ENCODE measurements at regions not wholly inside any gene's neighbourhood (a gene's known extent, or its start where the extent isn't known, plus 50 kb on each side); places are given as distances from the start of the nearest gene placed in this dataset.
"Not testable (repeated sequence)": the region's sequence is repeated elsewhere in the genome, so short reads cannot be mapped to it uniquely, and the experiment has no call there.

DNA sequence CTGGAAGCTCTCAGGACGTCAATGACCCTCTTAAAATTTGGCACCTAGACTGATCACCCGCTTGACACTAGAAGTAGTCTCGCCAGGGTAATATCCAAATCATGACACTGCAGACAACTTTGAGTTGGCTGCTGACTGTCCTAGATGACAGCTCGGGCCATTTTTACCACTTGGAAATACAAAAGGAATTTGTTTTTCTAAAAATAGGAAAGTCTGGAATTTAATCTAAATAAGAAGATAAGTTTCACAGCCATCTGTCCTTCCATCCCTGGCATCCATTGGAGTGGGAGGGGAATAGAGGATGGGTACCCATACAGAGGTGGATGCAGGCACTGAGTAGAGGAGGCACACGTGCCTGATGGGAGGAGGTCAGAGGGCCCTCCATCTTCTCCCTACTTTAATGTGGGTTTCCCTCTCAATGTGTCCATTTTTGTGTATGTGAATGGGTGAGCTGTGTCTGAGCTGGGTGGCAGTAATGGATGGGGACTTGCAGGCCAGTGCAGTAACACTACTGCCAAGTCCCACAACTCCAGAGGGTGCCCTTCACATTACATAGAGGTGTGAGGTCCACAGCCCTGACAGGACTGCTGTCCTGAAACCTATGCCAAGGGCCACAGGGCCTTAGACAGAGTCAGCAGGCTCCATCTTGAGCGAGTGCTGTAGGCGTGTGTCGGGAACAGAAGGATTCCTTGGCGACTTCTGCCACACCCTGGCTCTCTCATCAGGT lies 104.8 kb upstream of the IPO9 start:
- Mint-ChIP-seq H3K4me1 (no peaks in the 10 kb centered on the region), H3K4me3 (no peak overlapping the region), H3K36me3 (no peaks in the 10 kb centered on the region), H3K27me3 (peaks cover 32% of the 10 kb centered on the region), H3K9me3 (no peaks in the 10 kb centered on the region), H3K27ac (no peak overlapping the region)
- DNase-seq, result no peak
- CTCF ChIA-PET, result interaction anchor here (0.9 to 1.8 kb wide), 4 partner anchors 15 to 166 kb away, joined by 4 to 7 read pairs (median 5); no protein-coding TSS in a partner anchor

DNA sequence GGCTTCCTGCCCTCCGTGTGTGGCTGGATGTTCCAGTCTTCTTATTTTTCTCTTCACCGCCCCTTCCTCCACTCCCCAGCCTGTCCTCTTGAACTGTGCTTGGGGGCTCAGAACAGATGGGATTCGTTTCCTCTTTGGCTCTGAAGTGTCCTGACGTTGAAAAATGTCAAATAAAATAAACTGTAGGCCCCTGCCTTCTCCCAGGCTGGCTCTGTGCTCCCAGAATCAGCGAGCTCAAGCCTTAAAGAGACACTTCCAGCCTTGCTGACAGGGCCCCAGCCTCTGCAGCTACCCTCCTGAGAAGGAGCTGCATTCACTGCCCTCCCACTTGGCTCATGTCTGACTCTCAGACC lies 104.2 kb upstream of the IPO9 start:
- H3K36me3 Mint-ChIP-seq, result no peaks in the 10 kb centered on the region
- H3K27me3 Mint-ChIP-seq, result peaks cover 32% of the 10 kb centered on the region
- DNase-seq, result no peak
- no peaks in the 10 kb centered on the region for H3K4me1 Mint-ChIP-seq
- no peaks in the 10 kb centered on the region for H3K9me3 Mint-ChIP-seq
- H3K27ac Mint-ChIP-seq, result no peak overlapping the region
- no peak overlapping the region for H3K4me3 Mint-ChIP-seq
- CTCF ChIA-PET, result interaction anchor here (1.5 to 1.6 kb wide), 2 partner anchors 16 to 20 kb away, joined by 6 to 7 read pairs; no protein-coding TSS in a partner anchor

- Mint-ChIP-seq H3K27ac (no peak overlapping the region), H3K9me3 (no peaks in the 10 kb centered on the region), H3K27me3 (peaks cover 33% of the 10 kb centered on the region), H3K4me3 (no peak overlapping the region), H3K4me1 (no peaks in the 10 kb centered on the region), H3K36me3 (no peaks in the 10 kb centered on the region)
- CTCF ChIA-PET, result interaction anchor here (0.6 kb wide), 1 partner anchor 1467 kb away, joined by 3 read pairs; no protein-coding TSS in a partner anchor
- DNase-seq, result no peak
These were observed 102.3 kb upstream of the IPO9 start for GRCh38 chr1:201726700-201727099.

DNA sequence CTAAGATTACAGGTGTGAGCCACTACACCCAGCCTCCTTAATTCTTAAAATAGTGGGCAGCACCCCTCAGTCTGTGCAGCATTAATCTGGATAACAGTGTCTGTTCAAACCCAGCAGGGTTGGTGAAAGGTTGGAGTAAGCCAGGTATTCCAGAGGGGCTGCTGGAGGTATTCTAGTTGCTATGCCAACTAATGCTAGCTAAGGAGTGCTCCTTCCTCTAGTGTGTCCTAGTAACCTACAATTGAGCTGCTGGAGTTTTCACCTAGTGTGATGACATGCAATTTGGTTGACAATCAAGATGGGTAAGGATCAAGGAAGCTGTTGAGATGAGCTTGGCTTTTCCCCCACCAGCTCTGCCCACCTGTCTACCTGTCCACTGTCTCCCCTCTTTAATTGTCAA lies 100.2 kb upstream of the IPO9 start:
- no peak overlapping the region for H3K27ac Mint-ChIP-seq
- no peak overlapping the region for H3K4me3 Mint-ChIP-seq
- no peaks in the 10 kb centered on the region for H3K9me3 Mint-ChIP-seq
- DNase-seq, result no peak
- no peaks in the 10 kb centered on the region for H3K4me1 Mint-ChIP-seq
- H3K27me3 Mint-ChIP-seq, result peaks cover 31% of the 10 kb centered on the region
- CTCF ChIA-PET, result interaction anchor here (1.1 kb wide), 1 partner anchor 19 kb away, joined by 7 read pairs; no protein-coding TSS in a partner anchor
- H3K36me3 Mint-ChIP-seq, result no peaks in the 10 kb centered on the region

GRCh38 chr1:201729973-201730608 lies 98.9 kb upstream of the IPO9 start:
- no peak overlapping the region for H3K4me3 Mint-ChIP-seq
- no peak for DNase-seq
- no peaks in the 10 kb centered on the region for H3K9me3 Mint-ChIP-seq
- no peak overlapping the region for H3K27ac Mint-ChIP-seq
- CTCF ChIA-PET, result no interaction called here
- H3K27me3 Mint-ChIP-seq, result peaks cover 36% of the 10 kb centered on the region
- no peaks in the 10 kb centered on the region for H3K36me3 Mint-ChIP-seq
- H3K4me1 Mint-ChIP-seq, result no peaks in the 10 kb centered on the region

DNA sequence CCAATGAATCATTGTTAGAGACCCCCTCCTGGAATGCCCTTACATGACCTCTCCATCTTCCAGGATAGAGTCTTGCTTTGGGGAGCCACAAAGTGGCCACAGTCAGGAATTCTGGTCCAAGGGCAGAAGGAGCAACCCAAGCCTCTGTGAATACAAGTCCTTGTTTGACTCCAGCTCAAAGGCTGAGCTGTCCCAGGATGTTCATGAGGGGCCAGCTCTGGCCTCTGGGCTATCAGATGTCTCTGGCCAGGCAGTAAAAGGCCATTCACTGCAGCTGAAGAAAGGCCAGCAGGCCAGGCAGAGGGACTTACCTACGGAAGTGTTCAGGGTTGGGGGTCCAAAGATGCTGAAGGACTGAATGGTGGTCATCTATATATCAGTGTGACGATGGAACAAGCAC lies 98.3 kb upstream of the IPO9 start:
- CTCF ChIA-PET, result no interaction called here
- H3K36me3 Mint-ChIP-seq, result no peaks in the 10 kb centered on the region
- no peak overlapping the region for H3K27ac Mint-ChIP-seq
- DNase-seq, result no peak
- H3K4me1 Mint-ChIP-seq, result no peaks in the 10 kb centered on the region
- H3K9me3 Mint-ChIP-seq, result no peaks in the 10 kb centered on the region
- peaks cover 39% of the 10 kb centered on the region for H3K27me3 Mint-ChIP-seq
- no peak overlapping the region for H3K4me3 Mint-ChIP-seq

DNA sequence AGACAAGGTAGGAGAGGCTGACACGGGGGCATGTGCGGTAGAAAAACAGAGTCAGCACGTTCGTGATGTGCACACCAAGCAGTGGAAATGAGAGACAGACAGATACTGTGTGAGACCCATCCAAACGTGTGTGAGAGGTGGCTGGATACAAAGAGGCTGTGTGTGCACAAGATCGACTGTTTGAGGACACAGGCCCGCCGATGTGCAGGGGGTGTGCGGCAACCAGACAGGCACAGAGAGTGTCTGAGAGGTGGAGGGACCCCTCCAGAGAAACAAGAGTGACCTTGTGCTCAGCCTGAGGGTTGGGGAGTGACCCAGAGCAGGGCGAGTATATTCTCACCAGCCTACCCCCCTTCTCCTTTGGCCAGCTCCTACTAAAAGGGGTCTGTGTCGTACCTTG lies 97.8 kb upstream of the IPO9 start:
- CTCF ChIA-PET, result interaction anchor here (0.5 kb wide), 1 partner anchor 153 kb away, joined by 3 read pairs; no protein-coding TSS in a partner anchor
- no peaks in the 10 kb centered on the region for H3K4me1 Mint-ChIP-seq
- DNase-seq, result no peak
- no peaks in the 10 kb centered on the region for H3K36me3 Mint-ChIP-seq
- H3K9me3 Mint-ChIP-seq, result no peaks in the 10 kb centered on the region
- no peak overlapping the region for H3K4me3 Mint-ChIP-seq
- no peak overlapping the region for H3K27ac Mint-ChIP-seq
- peaks cover 39% of the 10 kb centered on the region for H3K27me3 Mint-ChIP-seq

DNA sequence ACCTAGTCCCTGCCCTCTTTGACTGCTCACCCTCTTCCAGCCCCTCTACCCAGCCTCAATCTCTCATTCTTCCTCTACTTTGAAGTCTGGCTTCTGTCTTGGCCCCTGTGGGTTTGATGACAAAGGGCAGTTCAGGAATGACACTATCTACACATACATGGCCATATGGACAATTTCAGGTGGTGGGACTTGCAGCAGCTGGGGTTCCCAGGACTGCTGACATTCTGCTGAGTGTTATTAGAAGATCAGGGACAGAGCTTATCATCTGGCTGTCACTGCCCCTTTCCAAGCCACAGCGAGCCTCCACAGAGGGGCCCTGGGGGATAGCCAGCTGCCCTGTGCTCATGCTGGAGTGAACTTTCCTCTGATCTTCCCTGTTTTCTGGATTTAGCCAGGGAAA lies 97.4 kb upstream of the IPO9 start:
- Mint-ChIP-seq H3K27ac (no peak overlapping the region), H3K4me1 (no peaks in the 10 kb centered on the region), H3K4me3 (no peak overlapping the region), H3K36me3 (no peaks in the 10 kb centered on the region), H3K9me3 (no peaks in the 10 kb centered on the region), H3K27me3 (peaks cover 42% of the 10 kb centered on the region)
- CTCF ChIA-PET, result interaction anchor here (0.5 to 1.1 kb wide), 2 partner anchors 23 to 153 kb away, joined by 3 to 4 read pairs; no protein-coding TSS in a partner anchor
- no peak for DNase-seq

DNA sequence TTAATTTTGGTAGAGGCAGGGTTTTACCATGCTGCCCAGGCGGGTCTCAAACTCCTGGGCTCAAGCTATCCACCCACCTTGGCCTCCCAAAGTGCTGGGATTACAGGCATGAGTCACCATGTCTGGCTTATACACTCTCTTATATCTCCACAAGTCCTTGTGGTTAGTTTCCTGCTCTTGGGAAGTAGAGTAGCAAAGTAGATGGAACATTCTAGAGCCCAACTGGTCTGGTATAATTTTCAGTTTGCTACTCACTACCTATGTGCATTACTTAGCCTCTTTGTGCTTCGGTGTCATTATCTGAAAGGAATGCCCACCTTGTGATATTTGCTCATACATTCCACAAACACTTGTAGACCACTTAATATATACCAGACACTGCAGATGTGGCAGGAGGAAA lies 96.6 kb upstream of the IPO9 start:
- H3K36me3 Mint-ChIP-seq, result no peaks in the 10 kb centered on the region
- no peak overlapping the region for H3K27ac Mint-ChIP-seq
- H3K9me3 Mint-ChIP-seq, result no peaks in the 10 kb centered on the region
- DNase-seq, result no peak
- peaks cover 49% of the 10 kb centered on the region for H3K27me3 Mint-ChIP-seq
- CTCF ChIA-PET, result interaction anchor here (1.1 kb wide), 1 partner anchor 23 kb away, joined by 4 read pairs; no protein-coding TSS in a partner anchor
- H3K4me1 Mint-ChIP-seq, result no peaks in the 10 kb centered on the region
- no peak overlapping the region for H3K4me3 Mint-ChIP-seq

- not testable (repeated sequence) for H3K9me3 Mint-ChIP-seq, H3K36me3 Mint-ChIP-seq, DNase-seq, H3K4me1 Mint-ChIP-seq, H3K27ac Mint-ChIP-seq, H3K4me3 Mint-ChIP-seq
- H3K27me3 Mint-ChIP-seq, result peaks cover 56% of the 10 kb centered on the region
- CTCF ChIA-PET, result interaction anchor here (1.5 kb wide), 1 partner anchor 59 kb away, joined by 3 read pairs; no protein-coding TSS in a partner anchor
These were observed 94.7 kb upstream of the IPO9 start for GRCh38 chr1:201734221-201734620.

DNA sequence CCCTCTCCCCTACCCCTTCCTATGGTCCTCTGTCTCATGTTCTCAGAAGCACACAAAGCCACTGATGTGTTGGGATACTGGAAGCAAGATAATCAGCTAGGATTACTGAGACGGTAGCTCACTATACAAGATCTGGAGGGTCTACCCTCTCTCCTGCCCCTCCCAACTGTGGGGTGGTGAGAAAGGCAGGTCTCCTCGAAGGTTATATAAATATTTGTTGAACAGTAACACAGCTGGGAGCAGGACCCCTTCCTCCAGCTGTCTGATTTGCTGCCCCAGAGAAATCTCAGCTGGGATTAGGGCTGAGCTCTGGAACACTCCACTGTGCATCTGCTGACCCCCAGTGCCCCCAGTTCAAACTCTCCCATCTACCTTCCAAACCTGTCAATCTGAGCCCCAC lies 94.2 kb upstream of the IPO9 start:
- no peak for DNase-seq
- CTCF ChIA-PET, result interaction anchor here (1.5 kb wide), 1 partner anchor 59 kb away, joined by 3 read pairs; no protein-coding TSS in a partner anchor
- Mint-ChIP-seq H3K27ac (no peak overlapping the region), H3K4me3 (no peak overlapping the region), H3K9me3 (no peaks in the 10 kb centered on the region), H3K36me3 (no peaks in the 10 kb centered on the region), H3K4me1 (peaks cover 3% of the 10 kb centered on the region), H3K27me3 (peaks cover 62% of the 10 kb centered on the region)

DNA sequence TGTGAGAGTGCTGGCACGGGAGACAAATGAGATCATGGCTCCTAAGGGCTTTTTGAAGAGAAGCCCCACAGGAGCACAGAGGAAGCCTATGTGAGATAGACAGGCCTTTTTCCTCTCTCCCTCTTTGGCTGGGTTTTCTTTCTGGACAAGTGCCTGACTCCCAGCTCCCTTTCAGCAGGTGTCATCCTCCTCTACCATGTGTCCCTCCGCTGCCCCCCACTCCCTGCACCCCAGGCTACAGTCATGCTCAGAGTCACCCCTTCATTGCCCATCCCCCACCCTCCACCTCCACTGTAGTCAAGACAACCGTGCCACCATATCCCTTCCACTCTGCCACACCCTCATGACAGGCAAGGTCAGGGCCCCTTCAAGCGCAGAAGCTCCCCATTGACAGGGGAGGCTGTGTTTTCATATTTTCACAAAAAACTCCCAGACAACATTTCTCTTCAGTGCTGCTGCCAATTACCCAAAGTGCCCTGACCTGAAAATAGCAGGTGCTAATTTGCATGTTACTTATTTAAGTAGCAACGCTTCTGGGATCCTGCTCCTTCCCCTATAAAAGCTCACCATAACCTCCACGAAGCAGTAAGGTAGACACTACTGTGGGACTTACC lies 92.1 kb upstream of the IPO9 start:
- Mint-ChIP-seq H3K27me3 (peaks cover 71% of the 10 kb centered on the region), H3K27ac (no peak overlapping the region), H3K9me3 (no peaks in the 10 kb centered on the region), H3K36me3 (no peaks in the 10 kb centered on the region), H3K4me3 (no peak overlapping the region), H3K4me1 (peaks cover 11% of the 10 kb centered on the region)
- CTCF ChIA-PET, result interaction anchor here (1.5 to 1.6 kb wide), 2 partner anchors 27 to 32 kb away, joined by 5 read pairs; no protein-coding TSS in a partner anchor
- no peak for DNase-seq

- no peak overlapping the region for H3K27ac Mint-ChIP-seq
- H3K27me3 Mint-ChIP-seq, result peaks cover 77% of the 10 kb centered on the region
- no peak for DNase-seq
- H3K4me3 Mint-ChIP-seq, result no peak overlapping the region
- peaks cover 11% of the 10 kb centered on the region for H3K4me1 Mint-ChIP-seq
- CTCF ChIA-PET, result interaction anchor here (0.8 to 1.6 kb wide), 3 partner anchors 28 to 178 kb away, joined by 3 to 5 read pairs (median 5); no protein-coding TSS in a partner anchor
- no peaks in the 10 kb centered on the region for H3K36me3 Mint-ChIP-seq
- no peaks in the 10 kb centered on the region for H3K9me3 Mint-ChIP-seq
These were observed 91.5 kb upstream of the IPO9 start for GRCh38 chr1:201737352-201738060.

DNA sequence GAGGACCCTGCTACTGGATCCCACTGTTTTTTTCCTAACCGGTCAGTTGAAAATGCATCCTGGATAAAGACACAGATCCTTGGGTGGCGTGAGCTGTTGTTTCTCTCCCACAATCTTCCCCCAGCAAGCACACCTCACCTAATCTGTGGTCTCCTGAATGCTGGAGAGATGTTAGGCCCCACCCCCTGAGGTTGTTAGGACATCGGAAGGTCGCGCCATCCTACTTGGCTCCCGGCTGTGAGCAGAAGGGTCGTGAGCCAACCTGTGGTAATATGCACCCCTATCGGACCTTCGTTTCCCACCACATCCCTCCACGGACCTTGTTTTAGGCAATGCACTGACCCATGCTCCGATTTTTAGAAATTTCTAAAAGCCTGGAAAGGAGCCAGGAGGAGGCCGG lies 89.9 kb upstream of the IPO9 start:
- Mint-ChIP-seq H3K9me3 (no peaks in the 10 kb centered on the region), H3K36me3 (no peaks in the 10 kb centered on the region), H3K27ac (no peak overlapping the region), H3K27me3 (peaks cover 74% of the 10 kb centered on the region), H3K4me1 (peaks cover 11% of the 10 kb centered on the region), H3K4me3 (peak overlapping the region; percentile 76)
- CTCF ChIA-PET, result interaction anchor here (0.9 kb wide), 1 partner anchor 54 kb away, joined by 3 read pairs; no protein-coding TSS in a partner anchor
- no peak for DNase-seq

Measured in activated naive CD4-positive, alpha-beta T cell treated with anti-CD3 and anti-CD28 coated beads, Interleukin-2, amount 10 ng/mL, durations not matched to agents 7 days and 5 days (primary cell).